GM18502 (cell line): ENCODE measurements at regions not wholly inside any gene's neighbourhood (a gene's known extent, or its start where the extent isn't known, plus 50 kb on each side); places are given as distances from the start of the nearest gene placed in this dataset.

Experiments
- ATAC-seq: cut with Tn5 transposase; IDR thresholded peaks from one replicate; pipeline ENCODE4 v1.9.1; 2021; ENCODE audit warnings: mild to moderate bottlenecking; ENCODE audit not compliant: unreplicated experiment, poor library complexity

GRCh38 chr16:72372087-72373045 is 200.4 kb upstream of the PMFBP1 start:
- no peak for ATAC-seq

GRCh38 chr16:72371307-72372086 is 199.5 kb upstream of the PMFBP1 start:
- no peak for ATAC-seq

- no peak for ATAC-seq
These were observed 197.3 kb upstream of the PMFBP1 start for GRCh38 chr16:72369274-72369673.

- no peak for ATAC-seq
These were observed 195.9 kb upstream of the PMFBP1 start for GRCh38 chr16:72367851-72368250.

- no peak for ATAC-seq
These were observed 191.0 kb upstream of the PMFBP1 start for GRCh38 chr16:72362973-72363372.

- no peak for ATAC-seq
These were observed 190.5 kb upstream of the PMFBP1 start for GRCh38 chr16:72362476-72362875.

GRCh38 chr16:72357910-72358309 is 186.0 kb upstream of the PMFBP1 start:
- ATAC-seq: no peak

GRCh38 chr16:72355561-72355960 is 183.6 kb upstream of the PMFBP1 start:
- no peak for ATAC-seq

- no peak for ATAC-seq
These were observed 177.8 kb upstream of the PMFBP1 start for GRCh38 chr16:72349719-72350118.

GRCh38 chr16:72332926-72333325 is 161.0 kb upstream of the PMFBP1 start:
- no peak for ATAC-seq

GRCh38 chr16:72324578-72324977 is 152.6 kb upstream of the PMFBP1 start:
- no peak for ATAC-seq

GRCh38 chr16:72317446-72317845 is 145.5 kb upstream of the PMFBP1 start:
- no peak for ATAC-seq

GRCh38 chr16:72313903-72314302 is 141.9 kb upstream of the PMFBP1 start:
- ATAC-seq: no peak

GRCh38 chr16:72312828-72313227 is 140.9 kb upstream of the PMFBP1 start:
- ATAC-seq: no peak

- no peak for ATAC-seq
These were observed 139.5 kb upstream of the PMFBP1 start for GRCh38 chr16:72311426-72311825.

- no peak for ATAC-seq
These were observed 137.0 kb upstream of the PMFBP1 start for GRCh38 chr16:72309001-72309400.

GRCh38 chr16:72308396-72308795 is 136.4 kb upstream of the PMFBP1 start:
- no peak for ATAC-seq

GRCh38 chr16:72302332-72302731 is 130.4 kb upstream of the PMFBP1 start:
- no peak for ATAC-seq

- ATAC-seq: no peak
These were observed 129.7 kb upstream of the PMFBP1 start for GRCh38 chr16:72301523-72302236.

GRCh38 chr16:72300892-72301291 is 128.9 kb upstream of the PMFBP1 start:
- ATAC-seq: no peak
